SK-N-SH treated with all-trans-retinoic acid at 6 μM for 48 hours (cell line): ENCODE measurements at regions not wholly inside any gene's neighbourhood (a gene's known extent, or its start where the extent isn't known, plus 50 kb on each side); places are given as distances from the start of the nearest gene placed in this dataset.

Experiments
- ARNTL ChIP-seq: fragments of 450-650 bp; formaldehyde crosslinking; IDR thresholded peaks from 2 replicates; pipeline ENCODE4 v1.5.0; 2020; ENCODE audit warnings: low read depth, mild to moderate bottlenecking, moderate library complexity, borderline replicate concordance
- CSDC2 ChIP-seq: fragments of 250-450 bp; sonication (Bioruptor Pico); IDR thresholded peaks from 2 replicates; pipeline ENCODE4 v1.5.0; 2020; ENCODE audit warnings: mild to moderate bottlenecking, moderate library complexity
- PPARA ChIP-seq: fragments of 250-450 bp; sonication (Bioruptor Pico); IDR thresholded peaks from 2 replicates; pipeline ENCODE4 v1.5.0; 2020; ENCODE audit warnings: mild to moderate bottlenecking, borderline replicate concordance
- TSHZ2 ChIP-seq: fragments of 250-450 bp; sonication (Bioruptor Pico); IDR thresholded peaks from 2 replicates; pipeline ENCODE4 v1.5.0; 2020; ENCODE audit warnings: mild to moderate bottlenecking, moderate library complexity
- ZC3H10 ChIP-seq: fragments of 250-450 bp; sonication (Bioruptor Pico); IDR thresholded peaks from 2 replicates; pipeline ENCODE4 v1.5.1; 2021; ENCODE audit warnings: mild to moderate bottlenecking, moderate library complexity
- TF ChIP-seq, protein P1 (sequence below): fragments of 250-450 bp; sonication (Bioruptor Pico); IDR thresholded peaks from 2 replicates; pipeline ENCODE4 v1.5.1; 2020; ENCODE audit warnings: low read depth, mild to moderate bottlenecking, moderate library complexity

GRCh38 chr10:124233546-124234138 is 140.2 kb upstream of the CHST15 start:
- TF ChIP-seq CSDC2 (no peak), PPARA (CRISPR knock-in tag) (no peak), ZC3H10 (no peak), ARNTL (CRISPR knock-in tag) (no peak), TSHZ2 (no peak)
- TF ChIP-seq, protein P1, sequence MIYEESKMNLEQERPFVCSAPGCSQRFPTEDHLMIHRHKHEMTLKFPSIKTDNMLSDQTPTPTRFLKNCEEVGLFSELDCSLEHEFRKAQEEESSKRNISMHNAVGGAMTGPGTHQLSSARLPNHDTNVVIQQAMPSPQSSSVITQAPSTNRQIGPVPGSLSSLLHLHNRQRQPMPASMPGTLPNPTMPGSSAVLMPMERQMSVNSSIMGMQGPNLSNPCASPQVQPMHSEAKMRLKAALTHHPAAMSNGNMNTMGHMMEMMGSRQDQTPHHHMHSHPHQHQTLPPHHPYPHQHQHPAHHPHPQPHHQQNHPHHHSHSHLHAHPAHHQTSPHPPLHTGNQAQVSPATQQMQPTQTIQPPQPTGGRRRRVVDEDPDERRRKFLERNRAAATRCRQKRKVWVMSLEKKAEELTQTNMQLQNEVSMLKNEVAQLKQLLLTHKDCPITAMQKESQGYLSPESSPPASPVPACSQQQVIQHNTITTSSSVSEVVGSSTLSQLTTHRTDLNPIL (CRISPR knock-in tag), result no peak
